ENCODE measurements at regions not wholly inside any gene's neighbourhood (a gene's known extent, or its start where the extent isn't known, plus 50 kb on each side); places are given as distances from the start of the nearest gene placed in this dataset.
A peak's percentile ranks its signal among the peaks of the same experiment; 100 is the strongest.

DNA sequence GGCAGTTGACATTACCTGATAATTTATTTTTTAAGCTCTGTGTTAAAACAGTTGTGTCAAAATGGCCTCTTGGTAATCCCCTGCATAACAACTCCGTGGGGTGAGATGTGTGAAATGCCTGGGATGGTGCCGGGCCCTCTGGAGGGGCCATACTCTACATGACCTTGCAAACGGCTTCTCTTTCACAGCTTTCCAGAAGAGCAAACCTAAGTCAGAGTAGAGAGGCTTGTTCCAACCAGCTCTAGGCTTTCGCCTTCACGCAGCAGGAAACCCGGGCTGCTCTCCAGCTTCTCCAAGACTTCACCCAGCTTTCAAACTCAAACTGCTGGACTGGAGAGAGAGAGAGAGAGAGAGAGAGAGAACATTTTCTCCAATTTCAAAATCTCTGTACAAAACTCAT lies 120.1 kb downstream of the SNX18 start:
- no peak for DNase-seq

DNA sequence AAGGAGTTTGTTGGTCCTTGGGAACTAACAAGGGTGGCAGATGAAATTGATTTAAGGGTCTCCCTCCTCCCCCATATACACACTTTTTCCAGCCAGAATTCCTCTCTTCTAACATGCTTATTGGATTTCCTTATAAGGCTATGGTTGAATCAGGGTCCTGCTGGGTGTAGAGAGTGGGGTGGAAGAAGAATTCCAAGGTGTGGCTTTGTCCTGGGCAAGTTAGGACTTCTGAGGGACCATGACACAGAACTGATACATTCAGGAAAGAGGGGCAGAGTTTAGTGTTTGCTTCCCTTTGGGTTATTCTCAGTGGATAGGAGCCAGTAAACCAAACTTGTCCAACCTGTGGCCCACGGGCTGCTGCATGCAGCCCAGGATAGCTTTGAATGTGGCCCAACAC lies 116.5 kb downstream of the SNX18 start:
- no peak for DNase-seq

DNA sequence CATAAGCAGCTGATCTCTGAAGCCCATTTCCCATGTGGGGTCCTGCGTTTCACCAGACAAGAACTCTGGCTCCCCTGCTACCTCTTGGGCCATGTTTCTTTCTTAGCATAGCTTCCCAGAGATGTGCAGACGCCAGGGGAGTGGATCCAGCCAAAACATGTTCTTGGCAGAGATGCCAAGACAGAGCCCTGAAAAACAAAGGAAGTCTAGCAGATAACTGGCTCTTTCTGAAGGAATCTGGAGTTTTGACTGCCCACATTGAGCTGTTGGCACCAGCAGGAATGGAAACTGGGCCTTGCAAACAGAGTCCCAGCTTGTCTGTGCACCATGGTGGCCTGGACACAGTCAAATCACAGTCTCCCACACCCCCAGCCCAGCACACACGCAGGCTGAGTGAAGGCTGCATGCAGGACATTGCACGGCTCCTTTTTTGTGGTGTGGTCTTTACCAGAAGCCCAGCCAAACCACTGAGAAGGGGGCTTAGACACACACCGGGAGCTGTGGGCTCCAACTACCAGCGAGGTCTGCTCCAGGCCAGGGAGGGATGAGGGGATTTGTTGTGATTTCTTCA lies 114.7 kb downstream of the SNX18 start:
- DNase-seq: no peak

DNA sequence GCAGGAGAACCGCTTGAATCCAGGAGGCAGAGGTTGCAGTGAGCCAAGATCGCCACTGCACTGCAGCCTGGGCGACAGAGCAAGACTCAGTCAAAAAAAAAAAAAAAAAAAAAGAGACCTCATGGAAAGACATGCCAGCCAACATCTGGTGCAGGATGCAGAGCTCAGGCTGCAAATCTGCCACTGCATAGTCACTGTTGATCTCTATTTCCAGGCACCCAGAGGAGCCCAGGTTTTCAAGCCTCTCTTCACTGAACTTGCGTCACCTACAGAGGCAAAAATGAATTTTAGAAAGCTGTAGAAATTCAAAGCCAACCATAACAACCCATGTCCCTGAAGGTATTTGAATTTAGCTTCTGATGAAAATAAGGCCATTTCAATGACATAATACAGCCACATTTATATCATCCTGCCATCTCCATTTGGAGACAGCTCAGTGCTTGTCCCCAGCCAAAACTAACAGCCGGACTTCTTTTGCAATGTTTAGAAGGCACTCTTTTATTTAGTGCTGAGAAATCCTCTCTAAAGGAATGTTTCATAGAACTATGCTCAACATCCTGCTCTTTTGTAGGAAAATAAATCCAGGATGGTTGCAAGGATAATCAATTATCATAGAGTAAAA lies 113.3 kb downstream of the SNX18 start:
- DNase-seq: no peak

DNA sequence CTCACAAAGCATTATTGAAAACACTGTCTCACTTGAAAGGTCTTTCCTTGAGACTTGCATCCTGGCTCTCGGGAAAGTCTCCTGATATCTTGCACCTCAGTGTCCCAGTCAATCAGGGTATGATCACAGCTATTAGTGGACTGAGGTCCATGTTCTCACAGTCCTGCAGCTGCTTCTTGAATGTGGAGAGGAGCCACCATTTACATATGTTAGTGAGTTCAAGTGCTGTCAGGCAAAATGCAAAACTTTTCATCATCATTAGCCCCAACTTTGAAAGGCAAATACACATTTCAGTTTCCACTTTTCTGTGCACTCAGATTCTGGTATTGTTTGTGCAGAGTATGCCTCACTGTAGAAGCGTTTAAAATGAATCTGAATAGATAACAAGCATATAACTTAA lies 111.6 kb downstream of the SNX18 start:
- DNase-seq: no peak

DNA sequence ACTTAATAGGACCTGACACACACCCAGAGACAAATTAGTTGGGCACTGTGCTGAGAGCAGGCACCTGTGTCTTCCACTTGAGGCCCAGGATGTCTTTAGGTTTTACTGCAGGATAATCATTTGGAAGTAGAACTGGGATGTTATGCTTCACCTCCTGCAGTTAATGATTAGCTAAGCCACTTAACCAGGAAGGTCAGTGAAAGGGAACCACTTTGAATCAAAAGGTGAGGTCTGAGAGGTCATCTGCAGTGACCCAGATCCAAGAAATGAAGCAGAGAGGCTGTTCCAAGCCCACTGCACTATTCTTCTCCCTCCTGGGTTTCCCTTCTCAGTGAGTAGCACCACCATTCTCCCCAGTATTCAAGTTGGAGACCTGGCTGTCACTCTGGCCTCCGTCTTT lies 110.5 kb downstream of the SNX18 start:
- no peak for DNase-seq

DNA sequence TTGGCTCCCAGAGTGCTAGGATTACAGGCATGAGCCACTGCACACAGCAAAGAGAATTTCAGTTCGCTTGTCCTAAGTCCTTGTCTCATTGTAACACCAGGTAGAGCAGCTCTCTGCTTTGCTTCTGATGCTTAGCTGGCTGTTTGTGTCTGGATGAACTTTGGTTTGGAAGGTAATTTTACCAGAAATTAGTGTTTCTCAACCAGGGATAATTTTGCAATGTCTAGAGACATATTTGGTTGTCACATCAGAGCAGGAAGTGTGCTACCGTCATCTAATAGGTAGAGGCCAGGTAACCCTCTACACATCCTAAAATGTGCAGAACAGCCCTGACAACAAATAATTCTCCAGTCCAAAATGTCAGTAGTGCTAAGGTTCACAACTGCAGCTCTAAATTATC lies 108.8 kb downstream of the SNX18 start:
- no peak for DNase-seq

DNA sequence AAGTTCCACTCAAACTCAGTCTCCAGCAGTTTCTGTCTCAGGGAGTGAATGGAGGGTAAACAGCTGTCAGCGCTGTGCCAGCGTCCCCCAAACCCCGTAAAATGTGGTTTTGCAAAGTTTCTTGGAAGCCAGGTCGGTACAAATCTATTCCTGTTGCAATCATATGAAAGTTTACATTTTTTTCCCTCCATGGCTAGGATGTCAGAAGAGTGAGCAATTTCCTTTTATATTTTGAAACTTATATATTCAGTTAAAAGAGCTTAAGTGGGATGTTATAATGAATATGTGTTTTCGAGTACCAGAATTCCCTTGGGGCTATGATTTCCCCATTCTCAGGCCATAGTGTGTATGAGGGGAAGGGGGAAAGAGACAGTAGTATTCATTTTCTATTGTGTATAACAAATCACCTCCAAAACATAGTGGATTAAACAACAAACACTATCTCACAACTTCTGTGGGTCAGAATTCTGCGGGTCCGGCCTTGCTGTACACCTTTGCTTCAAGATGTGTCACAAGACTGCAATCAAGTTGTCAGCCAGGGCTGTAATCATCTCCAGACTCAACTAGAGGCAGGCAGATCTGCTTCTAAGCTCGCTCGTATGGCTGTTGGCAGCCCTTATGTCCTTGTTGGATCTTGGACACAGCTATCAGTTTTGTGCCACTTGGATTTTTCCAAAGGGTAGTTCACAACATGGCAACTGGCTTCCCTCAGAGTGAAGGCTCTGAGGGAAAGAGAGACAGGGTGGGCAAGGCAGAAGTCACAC lies 107.4 kb downstream of the SNX18 start:
- DNase-seq: peak; percentile 67

DNA sequence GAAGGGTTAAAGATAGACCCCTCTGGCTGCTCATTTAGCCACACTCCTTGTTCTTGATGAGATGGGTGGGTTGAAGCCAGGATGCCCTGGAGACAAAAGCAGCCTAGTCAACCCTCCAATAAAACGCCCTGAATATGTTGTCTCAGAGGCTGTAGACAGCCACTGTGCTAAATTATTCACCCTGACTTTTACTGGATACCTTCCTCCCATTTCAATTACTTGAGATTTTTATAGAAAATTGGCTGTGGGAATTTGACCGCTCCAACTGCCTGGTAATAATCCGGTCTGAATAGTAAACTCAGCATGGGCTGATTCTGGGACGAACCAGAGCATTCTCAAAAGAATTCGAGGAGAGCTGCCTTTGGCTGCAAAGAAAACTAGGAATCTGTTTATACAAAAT lies 104.2 kb downstream of the SNX18 start:
- DNase-seq: no peak

DNA sequence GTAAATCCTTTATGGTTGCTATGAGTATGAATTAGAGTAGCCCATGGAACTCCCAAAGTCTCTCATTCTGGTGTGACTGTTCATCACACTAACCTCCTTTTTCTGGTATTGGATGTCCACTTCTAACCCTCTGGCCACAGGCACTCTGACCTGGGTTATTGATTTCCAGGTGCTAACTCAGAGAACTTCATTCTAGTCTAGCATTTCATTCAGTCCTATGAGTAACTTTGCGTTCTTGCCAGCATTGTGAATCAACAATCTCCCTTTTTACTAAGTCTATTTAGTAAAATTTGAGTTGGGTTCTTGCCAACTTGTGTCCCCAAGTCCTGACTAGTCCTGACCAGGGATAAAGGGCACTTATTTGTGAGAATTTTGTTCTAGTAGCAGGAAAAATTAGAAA lies 103.5 kb downstream of the SNX18 start:
- DNase-seq: no peak

DNA sequence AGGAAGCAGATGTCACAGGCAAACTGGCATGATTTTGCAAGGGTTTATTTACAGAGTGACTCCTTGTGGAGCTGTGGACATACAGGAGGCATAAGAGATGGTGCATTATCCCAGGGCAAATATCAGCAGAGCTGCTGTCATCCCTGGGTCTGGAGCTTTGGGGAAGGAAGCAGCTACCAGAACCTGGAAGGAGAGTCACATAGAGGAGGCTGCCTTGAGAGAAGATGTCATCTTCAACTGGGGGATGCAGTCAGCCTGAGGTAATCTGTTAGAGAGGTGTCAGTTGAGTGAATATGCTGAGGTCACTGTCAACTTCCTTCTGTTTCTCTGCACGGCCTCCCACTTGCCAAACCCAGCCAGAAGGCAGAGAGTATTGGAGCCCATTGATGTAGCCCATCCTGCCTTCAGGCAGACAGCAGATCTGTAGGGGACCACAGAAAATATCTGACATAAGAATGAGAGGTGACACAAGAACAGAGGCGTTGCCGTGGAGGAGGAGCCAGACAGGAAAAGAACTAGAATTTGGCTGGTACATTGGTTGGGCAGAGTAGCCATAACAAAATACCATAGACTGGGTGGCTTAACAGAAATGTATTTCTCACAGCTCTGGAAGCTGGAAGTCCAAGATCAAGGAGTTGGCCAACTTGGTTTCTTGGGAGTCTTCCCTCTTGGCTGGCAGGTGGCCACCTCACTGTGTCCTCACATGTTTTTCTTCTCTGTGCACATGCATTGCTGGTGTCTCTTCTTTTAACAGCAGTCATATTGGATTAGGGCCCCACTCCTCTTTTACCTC lies 102.8 kb downstream of the SNX18 start:
- peak; percentile 53 for DNase-seq

DNA sequence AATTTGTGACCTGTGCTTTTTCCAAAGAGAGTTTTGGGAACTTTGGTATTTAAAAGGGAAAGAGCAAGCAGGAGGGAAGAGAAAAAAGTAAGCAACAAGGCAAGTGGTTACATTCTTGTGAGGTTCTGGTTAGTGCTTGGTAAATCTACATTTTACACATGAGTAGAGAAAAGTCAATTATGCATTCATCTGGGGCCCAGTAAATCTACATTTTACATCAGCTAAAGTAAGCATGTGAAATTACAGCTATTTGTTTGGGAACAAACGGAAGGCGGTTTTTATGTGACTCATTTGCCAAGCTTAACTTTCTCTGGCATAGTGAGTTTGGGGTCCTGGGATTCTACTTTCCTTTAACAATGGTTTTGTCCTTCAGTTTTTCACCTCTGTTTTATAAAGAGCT lies 102.2 kb downstream of the SNX18 start:
- no peak for DNase-seq

DNA sequence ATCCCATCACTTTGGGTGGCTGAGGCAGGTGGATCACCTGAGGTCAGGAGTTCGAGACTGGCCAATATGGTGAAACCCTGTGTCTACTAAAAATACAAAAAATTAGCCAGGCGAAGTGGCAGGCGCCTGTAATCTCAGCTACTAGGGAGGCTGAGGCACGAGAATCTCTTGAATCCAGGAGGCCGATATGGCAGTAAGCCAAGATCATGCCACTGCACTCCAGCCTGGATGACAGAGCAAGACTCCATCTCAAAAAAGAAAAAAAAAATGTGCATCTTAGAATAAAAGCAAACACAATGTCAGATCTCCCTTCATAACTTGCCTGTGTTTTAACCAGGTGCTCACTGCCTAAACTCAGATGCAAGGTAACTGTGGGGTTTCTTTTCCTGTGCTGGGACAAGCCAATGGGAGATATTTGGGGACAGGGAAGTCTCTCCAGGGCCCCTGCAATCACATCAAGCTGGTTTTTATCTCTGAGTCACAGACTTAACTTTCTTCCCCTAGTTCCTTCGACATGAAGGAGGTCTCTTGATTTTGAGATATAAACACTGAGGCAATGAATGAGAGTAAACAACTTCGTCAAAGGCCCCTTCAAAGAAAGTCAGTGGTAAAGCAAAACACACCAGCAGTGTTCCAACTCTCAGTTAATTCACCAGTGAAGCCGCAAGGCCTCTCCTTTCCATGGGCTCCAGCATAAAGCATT lies 99.1 kb downstream of the SNX18 start:
- DNase-seq: no peak

DNA sequence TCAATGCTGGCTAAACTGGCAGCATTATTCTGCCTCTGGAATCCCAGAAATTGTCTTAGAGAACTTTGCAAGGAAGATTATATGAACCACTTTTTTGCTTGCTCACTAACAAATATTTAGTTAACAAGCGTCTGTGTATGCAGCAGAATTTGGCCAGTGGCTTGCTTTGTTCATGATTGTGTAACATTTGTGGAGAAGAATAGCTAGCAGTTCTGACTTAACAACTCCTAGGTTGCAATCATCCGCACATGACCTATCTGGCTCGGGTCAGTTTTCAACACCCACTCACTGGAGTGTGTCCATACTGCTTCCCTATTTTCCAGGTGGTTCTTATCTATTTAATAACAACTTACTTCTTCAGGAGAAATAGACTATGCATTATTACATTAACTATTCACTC lies 98.5 kb downstream of the SNX18 start:
- DNase-seq: peak; percentile 87

DNA sequence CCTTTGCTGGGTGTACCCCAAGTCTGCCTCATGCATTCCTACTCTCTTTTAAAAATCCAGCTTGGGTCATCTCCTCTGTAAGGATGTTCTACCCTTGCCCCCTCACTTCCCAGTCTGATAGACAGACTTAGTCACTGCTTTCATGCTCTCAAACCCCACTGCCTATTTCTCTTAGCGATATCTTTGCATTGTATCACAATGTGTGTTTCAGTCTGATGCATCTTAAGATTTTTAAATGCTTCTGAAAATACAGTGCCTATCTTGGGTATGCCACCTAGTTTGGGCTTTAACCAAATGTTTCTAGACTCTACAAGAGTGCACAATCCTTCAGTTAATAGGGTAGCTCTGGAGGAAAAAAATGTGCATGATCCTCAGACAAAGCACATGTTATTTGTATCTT lies 97.8 kb downstream of the SNX18 start:
- DNase-seq: no peak

DNA sequence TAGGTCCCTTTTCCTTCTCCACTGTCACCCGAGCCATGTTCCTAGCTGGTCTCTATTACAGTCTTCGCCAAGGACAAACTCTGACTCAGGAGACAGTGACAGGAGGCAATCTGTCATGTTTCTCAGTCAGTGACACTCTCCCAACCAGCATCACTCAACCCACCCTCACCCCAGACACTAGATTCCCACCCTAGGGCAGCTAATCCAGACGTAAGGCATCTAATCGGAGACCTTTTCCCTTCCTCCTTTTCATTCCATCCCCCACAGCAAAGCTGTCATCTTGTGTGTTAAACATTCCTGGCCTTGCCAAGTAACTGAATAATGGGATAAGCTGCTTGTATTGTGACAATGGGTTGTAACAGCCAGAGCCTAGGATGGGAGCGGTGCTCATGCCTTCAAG lies 95.2 kb downstream of the SNX18 start:
- no peak for DNase-seq

DNA sequence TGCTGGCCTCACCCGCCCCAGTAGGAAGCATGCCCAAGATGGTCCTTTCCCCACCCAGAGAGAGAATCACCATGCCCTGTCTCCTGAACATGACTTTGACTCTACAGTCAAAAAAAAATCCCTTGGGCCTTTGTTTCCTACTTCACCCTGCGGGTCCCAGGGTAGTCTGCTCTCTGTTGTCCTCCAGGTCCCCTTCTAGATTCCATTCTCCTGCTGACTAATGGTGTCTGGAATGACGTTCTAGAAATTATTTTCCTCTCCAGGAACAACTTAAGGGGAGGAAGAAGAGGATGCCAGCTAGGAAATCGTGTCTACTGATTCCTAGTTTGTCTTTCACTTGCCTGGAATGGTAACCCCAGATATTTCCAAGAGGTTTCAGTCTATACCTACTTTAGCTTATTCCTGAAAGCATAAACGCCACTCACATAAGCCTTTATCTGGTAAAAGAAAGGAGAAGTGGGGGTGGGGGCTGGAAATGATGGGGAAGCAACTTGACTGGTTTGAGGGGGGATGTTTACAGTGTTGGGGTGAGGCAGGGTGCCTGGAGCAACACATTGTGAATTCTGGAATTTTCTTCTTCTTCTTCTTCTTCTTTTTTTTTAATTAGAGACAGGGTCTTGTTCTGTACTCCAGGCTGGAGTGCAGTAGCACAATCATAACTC lies 93.9 kb downstream of the SNX18 start:
- DNase-seq: peak; percentile 21

DNA sequence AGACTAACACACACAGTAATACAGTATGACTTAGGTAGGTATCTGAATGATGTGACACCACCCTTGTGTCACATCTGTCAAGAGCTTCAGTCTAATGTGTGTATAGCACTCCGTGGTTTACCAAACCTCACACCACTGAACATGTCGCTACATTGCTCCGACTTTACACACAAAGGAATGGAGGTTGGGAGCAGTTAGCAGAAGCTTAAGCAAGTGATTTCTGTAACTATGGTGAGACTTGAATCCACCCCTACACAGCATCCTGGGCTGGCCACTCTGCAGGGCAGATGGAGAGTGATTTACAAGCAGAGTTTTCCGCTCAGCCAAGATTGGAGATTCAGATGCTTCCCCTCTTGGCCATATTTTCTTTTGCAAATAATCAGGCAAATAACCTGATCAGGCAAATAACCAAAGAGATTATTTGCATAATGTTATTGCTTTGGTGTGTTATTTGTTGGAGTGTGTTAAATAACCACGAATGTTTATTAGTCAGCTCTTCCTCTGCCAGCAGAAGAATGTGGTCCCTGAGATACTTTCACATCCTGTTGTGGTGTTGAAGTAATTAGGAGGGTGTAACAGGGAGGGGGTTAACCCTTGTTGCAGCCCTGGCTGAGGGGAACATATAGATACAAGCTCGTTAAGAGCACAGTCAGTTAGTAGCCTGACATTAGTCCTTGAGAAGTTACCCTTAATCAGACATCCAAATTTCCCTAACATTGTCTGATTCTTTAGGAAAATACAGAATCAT lies 92.8 kb downstream of the SNX18 start:
- peak; percentile 96 for DNase-seq

DNA sequence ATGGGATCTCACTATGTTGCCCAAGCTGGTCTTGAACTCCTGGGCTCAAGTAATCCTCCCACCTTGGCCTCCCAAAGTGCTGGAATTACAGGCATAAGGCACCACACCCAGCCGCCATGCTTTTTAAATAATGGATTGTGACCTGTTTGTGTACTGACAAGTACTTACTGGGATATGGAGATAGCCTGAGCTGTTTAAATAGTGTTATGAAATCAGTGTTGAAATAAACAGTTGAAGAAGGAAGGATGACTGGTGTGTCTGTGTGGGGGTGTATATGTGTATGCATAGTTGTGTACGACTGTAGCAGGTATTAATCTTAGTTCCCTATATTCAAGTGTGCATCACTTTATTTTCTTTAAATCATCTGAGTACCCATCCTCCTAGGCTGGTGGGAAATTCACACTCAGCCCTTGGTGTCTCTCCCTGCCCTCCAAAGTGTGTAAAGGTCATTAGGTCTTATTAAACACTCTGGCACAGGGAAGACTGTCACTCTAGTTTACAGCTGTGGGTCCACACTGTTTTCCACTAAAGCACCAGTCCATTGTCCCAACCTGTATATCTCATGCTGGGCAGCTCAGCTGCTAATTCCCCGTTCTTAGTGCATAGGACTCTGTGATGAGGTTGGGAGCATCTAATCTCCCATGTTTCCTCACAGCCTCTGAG lies 91.0 kb downstream of the SNX18 start:
- peak; percentile 55 for DNase-seq

DNA sequence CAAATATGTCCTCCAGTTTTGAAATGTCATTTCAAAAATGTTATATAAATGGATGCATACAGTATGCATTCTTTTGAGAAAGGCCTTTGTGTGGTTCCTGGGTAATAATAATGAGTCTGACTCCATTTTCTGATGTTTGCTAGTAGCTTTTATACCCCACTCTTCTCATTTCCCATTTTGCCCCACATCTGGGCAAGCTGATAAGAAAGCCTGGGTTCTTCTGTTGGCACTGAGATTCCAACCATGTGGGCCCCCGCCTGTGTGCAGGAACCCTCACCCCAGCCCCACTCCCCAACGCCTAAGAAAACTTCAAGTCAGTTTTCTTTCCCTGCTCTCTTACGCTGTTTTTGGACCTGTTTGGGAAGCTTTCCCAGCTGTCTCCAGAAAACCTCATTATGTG lies 89.4 kb downstream of the SNX18 start:
- DNase-seq: no peak

DNA sequence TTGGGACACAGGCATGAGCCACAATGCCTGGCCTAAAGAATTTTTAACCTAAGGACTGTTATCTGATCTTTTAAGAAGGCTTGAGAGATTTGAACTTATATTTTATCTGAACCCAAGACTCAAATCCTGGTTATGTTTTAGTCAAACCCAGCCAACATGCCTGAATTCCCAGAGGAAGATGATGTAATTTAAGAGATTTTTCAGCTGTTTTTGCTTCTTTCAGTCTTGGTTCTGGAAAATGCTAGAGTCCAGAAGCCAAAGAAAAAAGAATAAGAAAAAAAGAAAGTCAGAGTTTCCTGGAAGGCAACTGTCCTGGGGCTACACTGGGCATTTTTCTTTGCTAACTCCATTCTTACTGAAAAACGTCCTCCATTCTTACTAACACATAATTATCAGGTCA lies 85.8 kb downstream of the SNX18 start:
- DNase-seq: no peak
